ENCODE measurements at regions not wholly inside any gene's neighbourhood (a gene's known extent, or its start where the extent isn't known, plus 50 kb on each side); places are given as distances from the start of the nearest gene placed in this dataset.

- TF ChIP-seq MAX (IDR thresholded peaks at IDR 0.05; ENCODE audit: low read depth, low read length) (no peak), CTCF (IDR thresholded peaks at IDR 0.05; ENCODE audit: low read depth, low read length) (no peak), POLR2A (IDR thresholded peaks at IDR 0.05; ENCODE audit: extremely low read depth, insufficient read length) (no peak), MYC (IDR thresholded peaks at IDR 0.05; ENCODE audit: low read depth, low read length) (no peak)
- no peak for DNase-seq (ENCODE audit: low read depth)
- no peak overlapping the region for H3K4me3 ChIP-seq (ENCODE audit: low read depth, low read length)
These were observed 673.0 kb downstream of the AACS start for GRCh38 chr12:125738211-125738610.

GRCh38 chr12:125742413-125742812, 677.2 kb downstream of the AACS start:
- no peak overlapping the region for H3K4me3 ChIP-seq (ENCODE audit: low read depth, low read length)
- no peak for DNase-seq (ENCODE audit: low read depth)
- no peak for TF ChIP-seq MAX (IDR thresholded peaks at IDR 0.05; ENCODE audit: low read depth, low read length)
- no peak for TF ChIP-seq CTCF (IDR thresholded peaks at IDR 0.05; ENCODE audit: low read depth, low read length)
- no peak for TF ChIP-seq MYC (IDR thresholded peaks at IDR 0.05; ENCODE audit: low read depth, low read length)
- no peak for TF ChIP-seq POLR2A (IDR thresholded peaks at IDR 0.05; ENCODE audit: extremely low read depth, insufficient read length)

- no peak overlapping the region for H3K4me3 ChIP-seq (ENCODE audit: low read depth, low read length)
- DNase-seq (ENCODE audit: low read depth), result no peak
- no peak for TF ChIP-seq POLR2A (IDR thresholded peaks at IDR 0.05; ENCODE audit: extremely low read depth, insufficient read length)
- TF ChIP-seq MYC (IDR thresholded peaks at IDR 0.05; ENCODE audit: low read depth, low read length), result no peak
- TF ChIP-seq MAX (IDR thresholded peaks at IDR 0.05; ENCODE audit: low read depth, low read length), result no peak
- no peak for TF ChIP-seq CTCF (IDR thresholded peaks at IDR 0.05; ENCODE audit: low read depth, low read length)
These were observed 679.0 kb downstream of the AACS start for GRCh38 chr12:125744201-125744600.

GRCh38 chr12:125755512-125755911, 690.3 kb downstream of the AACS start:
- DNase-seq (ENCODE audit: low read depth), result peak; percentile 5
- no peak overlapping the region for H3K4me3 ChIP-seq (ENCODE audit: low read depth, low read length)
- TF ChIP-seq CTCF (IDR thresholded peaks at IDR 0.05; ENCODE audit: low read depth, low read length) (no peak), MYC (IDR thresholded peaks at IDR 0.05; ENCODE audit: low read depth, low read length) (no peak), POLR2A (IDR thresholded peaks at IDR 0.05; ENCODE audit: extremely low read depth, insufficient read length) (no peak), MAX (IDR thresholded peaks at IDR 0.05; ENCODE audit: low read depth, low read length) (no peak)

- DNase-seq (ENCODE audit: low read depth), result no peak
- H3K4me3 ChIP-seq (ENCODE audit: low read depth, low read length), result no peak overlapping the region
- TF ChIP-seq MYC (IDR thresholded peaks at IDR 0.05; ENCODE audit: low read depth, low read length) (no peak), POLR2A (IDR thresholded peaks at IDR 0.05; ENCODE audit: extremely low read depth, insufficient read length) (no peak), CTCF (IDR thresholded peaks at IDR 0.05; ENCODE audit: low read depth, low read length) (no peak), MAX (IDR thresholded peaks at IDR 0.05; ENCODE audit: low read depth, low read length) (no peak)
These were observed 700.9 kb downstream of the AACS start for GRCh38 chr12:125766091-125766490.

- no peak overlapping the region for H3K4me3 ChIP-seq (ENCODE audit: low read depth, low read length)
- no peak for DNase-seq (ENCODE audit: low read depth)
- no peak for TF ChIP-seq POLR2A (IDR thresholded peaks at IDR 0.05; ENCODE audit: extremely low read depth, insufficient read length)
- TF ChIP-seq CTCF (IDR thresholded peaks at IDR 0.05; ENCODE audit: low read depth, low read length), result no peak
- TF ChIP-seq MYC (IDR thresholded peaks at IDR 0.05; ENCODE audit: low read depth, low read length), result no peak
- no peak for TF ChIP-seq MAX (IDR thresholded peaks at IDR 0.05; ENCODE audit: low read depth, low read length)
These were observed 707.2 kb downstream of the AACS start for GRCh38 chr12:125772403-125772802.
